ENCODE measurements at regions not wholly inside any gene's neighbourhood (a gene's known extent, or its start where the extent isn't known, plus 50 kb on each side); places are given as distances from the start of the nearest gene placed in this dataset.
"Not testable (repeated sequence)": the region's sequence is repeated elsewhere in the genome, so short reads cannot be mapped to it uniquely, and the experiment has no call there.

DNA sequence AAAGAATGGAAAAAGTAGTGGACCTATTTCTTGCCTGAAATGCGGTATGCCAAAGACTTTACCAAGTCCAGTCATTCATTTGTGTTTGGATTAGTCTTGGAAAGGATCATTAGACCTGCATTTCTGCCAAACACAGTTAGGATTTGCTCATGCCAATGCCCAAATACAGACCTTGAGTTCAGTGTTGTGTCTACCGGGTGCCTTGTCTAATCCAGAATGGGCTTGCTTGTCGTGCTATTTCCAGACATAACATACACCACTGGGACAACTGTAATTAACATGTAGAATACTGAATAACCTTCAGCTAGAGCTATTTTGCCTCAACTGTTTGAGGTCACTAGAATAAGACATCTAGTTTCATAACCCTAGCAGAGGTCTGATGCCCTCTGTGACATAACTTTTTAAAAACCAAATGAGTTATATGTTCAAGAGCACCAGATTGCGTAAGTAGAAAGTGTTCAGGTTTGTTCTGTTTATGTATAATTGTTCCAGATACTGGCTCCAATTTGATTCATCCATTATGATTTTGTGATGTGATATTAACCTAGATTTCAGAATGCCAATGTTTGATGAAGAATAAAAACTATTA is 145.3 kb upstream of the DPH6 start:
- H3K9me3 Mint-ChIP-seq, result no peaks in the 10 kb centered on the region
- CTCF ChIA-PET, result no interaction called here
- peaks cover 13% of the 10 kb centered on the region for H3K27me3 Mint-ChIP-seq
- POLR2A ChIA-PET, result no interaction called here
- H3K27ac Mint-ChIP-seq, result no peak overlapping the region
- intact Hi-C loops (cut with micrococcal nuclease), result no loop called here
- no peak overlapping the region for H3K4me3 Mint-ChIP-seq
- H3K4me1 Mint-ChIP-seq (ENCODE audit: low read depth), result no peaks in the 10 kb centered on the region
- DNase-seq, result no peak
- H3K36me3 Mint-ChIP-seq, result no peaks in the 10 kb centered on the region

- Mint-ChIP-seq H3K4me1 (ENCODE audit: low read depth) (no peaks in the 10 kb centered on the region), H3K27me3 (peaks cover 12% of the 10 kb centered on the region), H3K36me3 (no peaks in the 10 kb centered on the region), H3K9me3 (no peaks in the 10 kb centered on the region), H3K4me3 (no peak overlapping the region), H3K27ac (no peak overlapping the region)
- ChIA-PET CTCF (interaction anchor here (0.6 kb wide), 1 partner anchor 60 kb away, joined by 3 read pairs; no protein-coding TSS in a partner anchor), POLR2A (no interaction called here)
- intact Hi-C loops (cut with micrococcal nuclease), result no loop called here
- DNase-seq, result no peak
Observed at GRCh38 chr15:35691891-35692867, 146.2 kb upstream of the DPH6 start.

DNA sequence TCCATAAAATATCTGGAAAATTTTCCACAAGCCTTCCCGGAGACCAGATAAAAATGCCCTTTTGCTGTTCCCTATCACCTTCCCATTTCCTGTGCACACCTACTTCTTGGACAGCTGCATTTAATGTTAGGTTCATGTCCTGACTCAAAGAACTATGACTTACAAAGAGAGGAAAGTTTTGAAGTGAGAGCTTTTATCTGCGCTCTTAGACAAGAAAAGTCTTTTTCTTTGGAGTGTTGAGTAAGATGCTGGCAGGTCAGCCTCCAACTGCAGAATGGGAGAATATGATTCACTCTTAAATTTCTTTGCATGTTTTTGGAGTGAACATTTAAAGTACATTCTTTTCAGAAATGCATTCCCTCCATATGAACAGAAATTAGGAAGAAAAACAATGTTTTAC is 147.3 kb upstream of the DPH6 start:
- Mint-ChIP-seq H3K27ac (no peak overlapping the region), H3K4me3 (no peak overlapping the region), H3K27me3 (peaks cover 10% of the 10 kb centered on the region), H3K4me1 (ENCODE audit: low read depth) (no peaks in the 10 kb centered on the region), H3K9me3 (no peaks in the 10 kb centered on the region), H3K36me3 (no peaks in the 10 kb centered on the region)
- DNase-seq, result no peak
- POLR2A ChIA-PET, result no interaction called here
- CTCF ChIA-PET, result no interaction called here
- intact Hi-C loops (cut with micrococcal nuclease), result no loop called here

- Mint-ChIP-seq H3K4me3 (no peak overlapping the region), H3K4me1 (ENCODE audit: low read depth) (no peaks in the 10 kb centered on the region), H3K27me3 (peaks cover 10% of the 10 kb centered on the region), H3K27ac (no peak overlapping the region), H3K36me3 (no peaks in the 10 kb centered on the region), H3K9me3 (no peaks in the 10 kb centered on the region)
- ChIA-PET CTCF (no interaction called here), POLR2A (no interaction called here)
- DNase-seq, result no peak
- intact Hi-C loops (cut with micrococcal nuclease), result no loop called here
Observed at GRCh38 chr15:35693886-35694285, 147.9 kb upstream of the DPH6 start.

- no peak overlapping the region for H3K27ac Mint-ChIP-seq
- POLR2A ChIA-PET, result no interaction called here
- peaks cover 9% of the 10 kb centered on the region for H3K27me3 Mint-ChIP-seq
- H3K36me3 Mint-ChIP-seq, result no peaks in the 10 kb centered on the region
- CTCF ChIA-PET, result no interaction called here
- no peaks in the 10 kb centered on the region for H3K4me1 Mint-ChIP-seq (ENCODE audit: low read depth)
- H3K4me3 Mint-ChIP-seq, result no peak overlapping the region
- DNase-seq, result no peak
- H3K9me3 Mint-ChIP-seq, result no peaks in the 10 kb centered on the region
- intact Hi-C loops (cut with micrococcal nuclease), result no loop called here
Observed at GRCh38 chr15:35695003-35695402, 149.0 kb upstream of the DPH6 start.

- no peaks in the 10 kb centered on the region for H3K9me3 Mint-ChIP-seq
- H3K27ac Mint-ChIP-seq, result no peak overlapping the region
- DNase-seq, result no peak
- CTCF ChIA-PET, result no interaction called here
- H3K4me3 Mint-ChIP-seq, result no peak overlapping the region
- POLR2A ChIA-PET, result no interaction called here
- no peaks in the 10 kb centered on the region for H3K4me1 Mint-ChIP-seq (ENCODE audit: low read depth)
- H3K27me3 Mint-ChIP-seq, result peaks cover 5% of the 10 kb centered on the region
- intact Hi-C loops (cut with micrococcal nuclease), result no loop called here
- H3K36me3 Mint-ChIP-seq, result no peaks in the 10 kb centered on the region
Observed at GRCh38 chr15:35696767-35697231, 150.8 kb upstream of the DPH6 start.

DNA sequence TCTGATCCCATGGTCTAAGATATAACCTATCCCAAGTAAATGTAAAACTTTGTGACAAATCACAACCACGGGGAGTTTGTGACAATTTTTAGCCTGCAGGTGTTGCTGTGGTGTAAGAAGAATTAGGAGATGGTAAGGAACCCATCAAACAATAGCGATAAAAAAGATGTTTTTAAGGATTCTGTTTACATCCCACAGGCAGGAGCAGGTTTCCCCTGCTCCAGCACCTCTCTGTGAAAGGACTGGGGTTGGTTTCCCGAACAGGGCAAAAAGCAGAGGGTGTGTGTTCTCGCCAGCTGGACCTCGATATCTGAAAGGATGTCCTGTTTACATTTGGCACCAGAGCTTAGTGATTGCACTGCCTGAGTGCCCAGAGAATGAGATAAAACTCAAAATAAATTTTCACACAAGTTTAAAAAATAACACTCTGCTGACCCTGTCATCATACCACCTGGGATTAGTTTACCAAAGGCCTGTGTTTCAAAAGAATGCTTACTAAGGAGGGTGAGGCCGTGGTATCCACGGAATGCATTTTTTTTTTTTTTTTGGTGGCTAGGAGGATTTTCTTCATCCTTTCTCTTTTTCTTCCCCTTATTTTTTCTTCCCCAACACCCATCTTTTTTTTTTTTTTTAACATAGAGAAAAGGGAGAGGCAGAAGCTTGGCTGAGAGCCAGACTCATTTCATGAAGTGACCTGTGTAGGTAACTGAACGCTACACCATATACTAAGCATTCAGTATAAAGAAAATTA is 151.8 kb upstream of the DPH6 start:
- ChIA-PET CTCF (no interaction called here), POLR2A (no interaction called here)
- H3K9me3 Mint-ChIP-seq, result no peaks in the 10 kb centered on the region
- H3K36me3 Mint-ChIP-seq, result no peaks in the 10 kb centered on the region
- H3K4me3 Mint-ChIP-seq, result no peak overlapping the region
- peaks cover 5% of the 10 kb centered on the region for H3K27me3 Mint-ChIP-seq
- no peak overlapping the region for H3K27ac Mint-ChIP-seq
- DNase-seq, result no peak
- H3K4me1 Mint-ChIP-seq (ENCODE audit: low read depth), result no peaks in the 10 kb centered on the region
- intact Hi-C loops (cut with micrococcal nuclease), result no loop called here

DNA sequence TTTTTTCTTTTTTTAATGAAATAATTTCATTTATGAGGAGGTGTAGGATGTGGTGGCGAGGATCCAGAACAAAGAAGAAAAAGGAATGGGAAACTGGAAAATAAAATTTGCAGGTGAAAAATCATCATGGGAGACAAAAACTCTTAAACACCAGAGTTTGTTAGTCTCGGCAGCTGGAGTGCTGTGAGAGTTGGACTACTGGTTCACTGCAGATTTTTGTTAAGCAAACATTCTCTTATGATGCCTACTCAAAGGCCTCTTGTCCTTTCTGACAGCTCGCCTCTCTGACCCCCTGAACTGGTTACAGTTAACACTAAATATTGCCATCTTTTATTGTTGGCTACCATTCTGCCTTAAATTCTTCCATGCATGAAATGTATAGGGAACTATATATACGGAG is 152.4 kb upstream of the DPH6 start:
- intact Hi-C loops (cut with micrococcal nuclease), result no loop called here
- Mint-ChIP-seq H3K36me3 (no peaks in the 10 kb centered on the region), H3K9me3 (no peaks in the 10 kb centered on the region), H3K27ac (no peak overlapping the region), H3K27me3 (peaks cover 5% of the 10 kb centered on the region), H3K4me3 (no peak overlapping the region), H3K4me1 (ENCODE audit: low read depth) (no peaks in the 10 kb centered on the region)
- DNase-seq, result no peak
- ChIA-PET CTCF (no interaction called here), POLR2A (no interaction called here)

DNA sequence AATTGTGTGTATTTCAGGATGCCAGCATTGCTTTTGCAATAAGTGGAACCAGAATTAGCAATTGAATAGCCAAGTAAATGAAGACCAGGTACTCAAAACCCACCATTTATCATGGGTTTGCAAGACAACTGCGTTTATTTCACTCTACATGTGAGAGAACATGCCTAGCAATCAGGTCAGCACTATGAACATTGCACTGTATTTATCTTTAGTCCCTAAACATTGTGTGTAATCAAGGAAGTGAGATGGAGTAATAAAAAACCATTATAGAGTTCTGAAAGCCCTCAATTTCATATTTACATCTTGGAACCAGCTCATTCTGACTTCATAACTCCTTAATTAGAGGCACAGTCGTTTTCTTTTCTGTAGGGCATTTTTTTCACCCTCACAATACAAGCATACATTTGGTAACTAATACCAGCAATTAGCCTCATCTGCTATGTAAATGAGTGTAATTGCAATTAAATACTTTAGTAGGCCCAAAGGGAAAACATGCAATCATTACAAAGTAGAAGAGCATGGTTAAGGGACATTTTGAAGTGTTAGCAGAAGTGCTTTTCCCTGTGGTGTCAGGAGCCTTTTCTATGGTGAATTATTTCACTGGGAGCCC is 153.1 kb upstream of the DPH6 start:
- ChIA-PET POLR2A (no interaction called here), CTCF (no interaction called here)
- Mint-ChIP-seq H3K4me1 (ENCODE audit: low read depth) (no peaks in the 10 kb centered on the region), H3K27me3 (peaks cover 5% of the 10 kb centered on the region), H3K27ac (no peak overlapping the region), H3K4me3 (no peak overlapping the region), H3K36me3 (no peaks in the 10 kb centered on the region), H3K9me3 (no peaks in the 10 kb centered on the region)
- intact Hi-C loops (cut with micrococcal nuclease), result no loop called here
- no peak for DNase-seq

- H3K4me1 Mint-ChIP-seq (ENCODE audit: low read depth); intact Hi-C loops (cut with micrococcal nuclease); H3K27ac Mint-ChIP-seq; DNase-seq; H3K27me3 Mint-ChIP-seq; H3K36me3 Mint-ChIP-seq; CTCF ChIA-PET; H3K4me3 Mint-ChIP-seq; H3K9me3 Mint-ChIP-seq; POLR2A ChIA-PET: not testable (repeated sequence)
Observed at GRCh38 chr15:35700091-35700593, 154.2 kb upstream of the DPH6 start.

DNA sequence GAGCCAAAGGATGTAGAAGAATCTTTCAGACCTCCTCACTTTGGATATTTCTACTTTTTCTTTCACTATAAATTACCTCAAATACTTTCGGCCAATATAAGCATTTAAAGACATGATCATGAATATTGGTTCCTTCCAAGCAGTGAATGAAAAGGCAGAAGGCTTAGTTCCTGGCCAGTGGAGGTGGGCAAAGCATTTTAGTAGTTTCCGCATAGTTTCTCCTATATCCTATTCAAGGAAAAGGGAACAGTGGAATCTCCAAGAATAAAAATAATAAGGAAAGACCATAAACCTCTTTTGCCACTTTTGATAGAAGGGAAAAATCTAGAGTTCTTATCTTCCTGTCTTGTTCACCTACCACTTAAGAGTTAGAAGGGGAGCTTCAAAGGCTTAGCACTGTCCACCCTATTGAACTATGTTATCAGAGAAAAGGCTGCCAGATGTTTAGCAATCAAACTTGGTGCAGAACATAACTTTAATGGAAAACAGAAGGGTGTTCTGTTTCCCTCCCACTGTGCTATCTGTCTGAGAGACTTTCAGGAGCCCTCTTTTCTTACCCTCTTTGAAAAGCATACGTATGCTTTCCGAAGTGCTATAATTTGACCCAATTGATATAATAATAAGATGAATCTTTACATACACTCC is 155.6 kb upstream of the DPH6 start:
- CTCF ChIA-PET, result no interaction called here
- intact Hi-C loops (cut with micrococcal nuclease), result no loop called here
- no peak overlapping the region for H3K4me3 Mint-ChIP-seq

More for the DNA sequence above, 155.6 kb upstream of the DPH6 start:
- H3K4me1 Mint-ChIP-seq (ENCODE audit: low read depth), result no peaks in the 10 kb centered on the region
- H3K27me3 Mint-ChIP-seq, result peaks cover 2% of the 10 kb centered on the region
- no peaks in the 10 kb centered on the region for H3K36me3 Mint-ChIP-seq
- POLR2A ChIA-PET, result no interaction called here
- no peak for DNase-seq
- H3K9me3 Mint-ChIP-seq, result no peaks in the 10 kb centered on the region
- no peak overlapping the region for H3K27ac Mint-ChIP-seq

Data from activated CD4-positive, alpha-beta memory T cell treated with anti-CD3 and anti-CD28 coated beads for 36 hours (primary cell).